HUES48 (cell line): ENCODE measurements at regions not wholly inside any gene's neighbourhood (a gene's known extent, or its start where the extent isn't known, plus 50 kb on each side); places are given as distances from the start of the nearest gene placed in this dataset.

Experiments used
- H3K27ac ChIP-seq: one replicate; pipeline ENCODE4 v1.7.0; 2013; ENCODE audit warnings: low read depth, low read length, inconsistent platforms
- H3K27me3 ChIP-seq: 2 replicates; pipeline ENCODE4 v1.6.1; 2013; ENCODE audit warnings: mild to moderate bottlenecking, low read length; ENCODE audit not compliant: control insufficient read depth, insufficient read depth
- H3K36me3 ChIP-seq: 2 replicates; pipeline ENCODE4 v1.6.1; 2013; ENCODE audit warnings: low read length; ENCODE audit not compliant: control insufficient read depth, insufficient read depth
- H3K4me1 ChIP-seq: 2 replicates; pipeline ENCODE4 v1.6.1; 2013; ENCODE audit warnings: mild to moderate bottlenecking, low read length; ENCODE audit not compliant: control insufficient read depth, insufficient read depth
- H3K4me3 ChIP-seq: 2 replicates; pipeline ENCODE4 v1.5.1; 2013; ENCODE audit warnings: mild to moderate bottlenecking, low read depth, low read length
- H3K9ac ChIP-seq: 2 replicates; pipeline ENCODE4 v1.6.1; 2013; ENCODE audit warnings: mild to moderate bottlenecking, low read depth, low read length, moderate library complexity
- H3K9me3 ChIP-seq: 2 replicates; pipeline ENCODE4 v1.6.1; 2013; ENCODE audit warnings: low read length; ENCODE audit not compliant: control insufficient read depth, insufficient read depth

GRCh38 chr22:22127100-22127499, 117.5 kb upstream of the VPREB1 start:
- Histone ChIP-seq H3K27ac (no peak overlapping the region), H3K9me3 (peaks cover 2% of the 10 kb centered on the region; the same call in 1 of the 2 replicates), H3K4me3 (no peak overlapping the region), H3K27me3 (peaks cover 90% of the 10 kb centered on the region), H3K36me3 (no peaks in the 10 kb centered on the region), H3K9ac (no peak overlapping the region), H3K4me1 (peaks cover 23% of the 10 kb centered on the region)

- H3K27me3 ChIP-seq, result peaks cover 94% of the 10 kb centered on the region
- peaks cover 13% of the 10 kb centered on the region; the same call in 1 of the 2 replicates for H3K4me1 ChIP-seq
- H3K9me3 ChIP-seq, result no peaks in the 10 kb centered on the region
- H3K9ac ChIP-seq, result no peak overlapping the region
- H3K4me3 ChIP-seq, result no peak overlapping the region
- H3K36me3 ChIP-seq, result no peaks in the 10 kb centered on the region
- no peak overlapping the region for H3K27ac ChIP-seq
Observed at GRCh38 chr22:22125579-22126468, 118.8 kb upstream of the VPREB1 start.

GRCh38 chr22:22125028-22125578, 119.5 kb upstream of the VPREB1 start:
- Histone ChIP-seq H3K9ac (no peak overlapping the region), H3K27me3 (peaks cover 93% of the 10 kb centered on the region), H3K9me3 (no peaks in the 10 kb centered on the region), H3K4me3 (no peak overlapping the region), H3K36me3 (no peaks in the 10 kb centered on the region), H3K27ac (no peak overlapping the region), H3K4me1 (peaks cover 13% of the 10 kb centered on the region; the same call in 1 of the 2 replicates)

DNA sequence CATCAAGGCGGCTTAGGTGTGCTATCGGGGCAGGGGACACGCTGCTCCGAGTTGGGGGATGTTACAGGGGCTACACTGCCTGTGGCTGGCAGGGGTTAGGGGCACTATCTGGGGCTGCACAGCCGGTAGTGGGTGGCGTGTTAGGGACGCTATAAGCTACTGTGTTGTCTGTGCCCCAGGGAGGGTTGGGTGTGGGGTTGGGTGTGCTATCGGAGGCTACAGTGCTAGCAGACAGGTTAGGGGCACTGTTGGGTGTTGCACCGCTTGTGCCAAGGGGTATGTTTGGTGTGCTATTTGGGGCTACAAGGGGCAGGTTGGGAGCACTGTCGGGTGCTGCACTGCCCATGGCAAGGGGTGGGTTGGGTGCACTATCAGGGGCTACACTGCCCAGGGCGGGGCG, 120.2 kb upstream of the VPREB1 start:
- no peak overlapping the region for H3K27ac ChIP-seq
- H3K4me1 ChIP-seq, result peaks cover 13% of the 10 kb centered on the region; the same call in 1 of the 2 replicates
- no peak overlapping the region for H3K4me3 ChIP-seq
- H3K27me3 ChIP-seq, result peaks cover 92% of the 10 kb centered on the region
- H3K9me3 ChIP-seq, result no peaks in the 10 kb centered on the region
- H3K9ac ChIP-seq, result no peak overlapping the region
- H3K36me3 ChIP-seq, result no peaks in the 10 kb centered on the region

DNA sequence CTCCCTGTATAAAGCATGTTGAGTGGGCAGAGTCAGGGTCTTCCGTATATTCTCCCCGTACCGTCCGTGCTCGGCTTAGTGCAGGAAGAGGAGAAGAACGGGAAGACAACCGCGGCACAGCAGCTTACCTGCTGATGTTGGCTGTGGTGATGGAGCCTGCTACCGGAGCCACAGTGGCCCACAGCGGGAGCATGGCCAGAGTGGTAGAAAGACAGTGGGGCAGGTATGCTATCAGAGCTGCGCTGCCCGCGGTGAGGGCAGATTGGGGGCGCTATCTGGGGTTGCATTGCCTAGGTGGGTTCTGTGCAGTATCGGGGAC, 120.7 kb upstream of the VPREB1 start:
- Histone ChIP-seq H3K27ac (no peak overlapping the region), H3K4me3 (no peak overlapping the region), H3K36me3 (no peaks in the 10 kb centered on the region), H3K4me1 (peaks cover 13% of the 10 kb centered on the region; the same call in 1 of the 2 replicates), H3K27me3 (peaks cover 92% of the 10 kb centered on the region), H3K9ac (no peak overlapping the region), H3K9me3 (no peaks in the 10 kb centered on the region)

DNA sequence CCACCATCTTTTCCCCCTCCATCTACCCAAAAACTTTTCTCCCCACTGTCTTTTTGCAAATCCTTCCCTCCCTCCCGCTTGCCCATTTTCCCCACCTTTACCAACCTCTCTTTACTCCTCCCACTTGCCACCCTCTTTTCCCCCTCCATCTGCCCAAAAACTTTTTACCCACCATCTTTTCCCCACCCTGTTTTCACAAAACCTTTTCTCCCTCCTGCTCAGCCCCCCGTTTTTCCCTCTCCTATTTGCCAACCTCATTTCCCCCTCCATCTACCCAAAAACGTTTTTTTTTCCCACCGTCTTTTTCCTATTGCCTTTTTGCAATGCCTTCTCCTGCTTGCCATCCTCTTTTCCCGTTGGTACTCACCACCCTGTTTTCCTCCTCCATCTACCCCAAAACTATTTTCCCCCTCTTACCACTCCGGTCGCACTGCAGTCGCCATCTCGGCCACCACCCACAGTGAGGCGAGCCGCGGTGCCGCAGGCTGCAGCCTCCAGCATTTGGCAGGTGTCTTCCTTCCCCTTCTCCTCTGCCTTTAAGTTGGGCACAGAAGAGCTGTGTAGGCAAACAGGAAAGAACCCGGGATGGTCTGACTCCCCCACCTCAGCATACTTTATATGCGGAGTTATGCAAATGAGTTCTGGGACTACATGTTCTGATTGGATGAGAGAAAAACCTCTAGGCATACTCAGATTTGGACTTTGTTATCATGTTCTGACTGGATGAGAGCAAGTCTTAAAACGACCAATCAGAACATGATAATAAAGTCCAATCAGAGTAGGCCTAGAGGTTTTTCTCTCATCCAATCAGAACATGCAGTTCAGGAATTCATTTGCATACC, 121.2 kb upstream of the VPREB1 start:
- Histone ChIP-seq H3K27ac (no peak overlapping the region), H3K27me3 (peaks cover 92% of the 10 kb centered on the region), H3K4me3 (no peak overlapping the region), H3K4me1 (peaks cover 13% of the 10 kb centered on the region; the same call in 1 of the 2 replicates), H3K9ac (no peak overlapping the region), H3K9me3 (no peaks in the 10 kb centered on the region), H3K36me3 (no peaks in the 10 kb centered on the region)

GRCh38 chr22:22122348-22123117, 122.1 kb upstream of the VPREB1 start:
- Histone ChIP-seq H3K4me3 (no peak overlapping the region), H3K36me3 (no peaks in the 10 kb centered on the region), H3K9me3 (no peaks in the 10 kb centered on the region)

GRCh38 chr22:22121445-22121844, 123.1 kb upstream of the VPREB1 start:
- Histone ChIP-seq H3K4me3 (no peak overlapping the region), H3K4me1 (peaks cover 7% of the 10 kb centered on the region; the same call in 1 of the 2 replicates), H3K9ac (no peak overlapping the region), H3K27ac (no peak overlapping the region), H3K9me3 (no peaks in the 10 kb centered on the region), H3K36me3 (no peaks in the 10 kb centered on the region), H3K27me3 (peaks cover 75% of the 10 kb centered on the region)

More at GRCh38 chr22:22122348-22123117, 122.1 kb upstream of the VPREB1 start:
- H3K27me3 ChIP-seq, result peaks cover 86% of the 10 kb centered on the region
- peaks cover 13% of the 10 kb centered on the region; the same call in 1 of the 2 replicates for H3K4me1 ChIP-seq
- H3K9ac ChIP-seq, result no peak overlapping the region
- H3K27ac ChIP-seq, result no peak overlapping the region

GRCh38 chr22:22120160-22120559, 124.4 kb upstream of the VPREB1 start:
- no peaks in the 10 kb centered on the region for H3K9me3 ChIP-seq
- no peaks in the 10 kb centered on the region for H3K4me1 ChIP-seq
- H3K9ac ChIP-seq, result no peak overlapping the region
- no peak overlapping the region for H3K4me3 ChIP-seq
- H3K27me3 ChIP-seq, result peaks cover 62% of the 10 kb centered on the region
- no peak overlapping the region for H3K27ac ChIP-seq
- H3K36me3 ChIP-seq, result no peaks in the 10 kb centered on the region

- no peak overlapping the region for H3K4me3 ChIP-seq
- no peak overlapping the region for H3K9ac ChIP-seq
- H3K9me3 ChIP-seq, result no peaks in the 10 kb centered on the region
- no peaks in the 10 kb centered on the region for H3K36me3 ChIP-seq
- H3K27me3 ChIP-seq, result peaks cover 56% of the 10 kb centered on the region
- H3K4me1 ChIP-seq, result no peaks in the 10 kb centered on the region
- H3K27ac ChIP-seq, result no peak overlapping the region
Observed at GRCh38 chr22:22118987-22119386, 125.6 kb upstream of the VPREB1 start.
